Astrocyte (in vitro differentiated cells and primary cell): ENCODE measurements at regions not wholly inside any gene's neighbourhood (a gene's known extent, or its start where the extent isn't known, plus 50 kb on each side); places are given as distances from the start of the nearest gene placed in this dataset.

Source experiments
- DNase-seq: peaks from one replicate; pipeline ENCODE4 v3.0.0-alpha.2; 2010; ENCODE audit warnings: low read depth
- FAIRE-seq: peaks from 2 replicates; lab custom pipeline; 2011; peaks lifted over from hg19 to GRCh38; lab: Jason Lieb, UNC
- H2AFZ ChIP-seq: 2 replicates; pipeline ENCODE4 v1.6.0; 2012; ENCODE audit warnings: low read depth, low read length, inconsistent platforms
- H3K27ac ChIP-seq: 2 replicates; pipeline ENCODE4 v1.5.1; 2011; ENCODE audit warnings: low read depth, low read length, inconsistent platforms
- H3K27me3 ChIP-seq: 2 replicates; pipeline ENCODE4 v1.6.0; 2011; ENCODE audit warnings: low read length, inconsistent platforms; ENCODE audit not compliant: insufficient read depth
- H3K36me3 ChIP-seq: 2 replicates; pipeline ENCODE4 v1.5.1; 2011; ENCODE audit warnings: low read length, inconsistent platforms; ENCODE audit not compliant: insufficient read depth
- H3K4me1 ChIP-seq: 2 replicates; pipeline ENCODE4 v1.5.1; 2011; ENCODE audit warnings: low read length, inconsistent platforms; ENCODE audit not compliant: insufficient read depth
- H3K4me2 ChIP-seq: 2 replicates; pipeline ENCODE4 v1.6.0; 2012; ENCODE audit warnings: low read length, inconsistent platforms
- H3K4me3 ChIP-seq: 2 replicates; pipeline ENCODE4 v1.5.1; 2011; ENCODE audit warnings: low read depth, mild to moderate bottlenecking, low read length, inconsistent platforms; ENCODE audit not compliant: insufficient read depth
- H3K79me2 ChIP-seq: 2 replicates; pipeline ENCODE4 v1.6.0; 2012; ENCODE audit warnings: mild to moderate bottlenecking, low read length, inconsistent platforms; ENCODE audit not compliant: insufficient read depth
- H3K9ac ChIP-seq: 2 replicates; pipeline ENCODE4 v1.6.0; 2012; ENCODE audit warnings: mild to moderate bottlenecking, low read length, inconsistent platforms
- H3K9me3 ChIP-seq: 2 replicates; pipeline ENCODE4 v1.5.1; 2012; ENCODE audit warnings: low read depth, mild to moderate bottlenecking, low read length, inconsistent platforms; ENCODE audit not compliant: insufficient read depth
- H4K20me1 ChIP-seq: 2 replicates; pipeline ENCODE4 v1.6.0; 2012; ENCODE audit warnings: low read length, inconsistent platforms; ENCODE audit not compliant: insufficient read depth
- H3K27ac Mint-ChIP-seq: one replicate; pipeline ENCODE4 v1.8.0; 2021; ENCODE audit warnings: mild to moderate bottlenecking, mixed read lengths; ENCODE audit not compliant: unreplicated experiment
- H3K27me3 Mint-ChIP-seq: one replicate; pipeline ENCODE4 v1.8.0; 2021; ENCODE audit warnings: low read depth, mixed read lengths; ENCODE audit not compliant: unreplicated experiment
- H3K36me3 Mint-ChIP-seq: one replicate; pipeline ENCODE4 v1.8.0; 2021; ENCODE audit warnings: low read depth, mixed read lengths; ENCODE audit not compliant: unreplicated experiment
- H3K4me1 Mint-ChIP-seq: one replicate; pipeline ENCODE4 v1.8.0; 2021; ENCODE audit warnings: low read depth, mixed read lengths; ENCODE audit not compliant: unreplicated experiment
- H3K4me3 Mint-ChIP-seq: one replicate; pipeline ENCODE4 v1.8.0; 2021; ENCODE audit warnings: mild to moderate bottlenecking, moderate library complexity, mixed read lengths; ENCODE audit not compliant: unreplicated experiment
- H3K9me3 Mint-ChIP-seq: one replicate; pipeline ENCODE4 v1.8.0; 2021; ENCODE audit warnings: mild to moderate bottlenecking, mixed read lengths; ENCODE audit not compliant: unreplicated experiment
- CTCF ChIP-seq: IDR thresholded peaks from 2 replicates; pipeline ENCODE4 v1.5.1; 2011; ENCODE audit warnings: low read depth, mild to moderate bottlenecking, inconsistent platforms, low read length, moderate library complexity; ENCODE audit not compliant: insufficient read depth
- EZH2 ChIP-seq: IDR thresholded peaks from 2 replicates; pipeline ENCODE4 v1.6.1; 2012; ENCODE audit warnings: mild to moderate bottlenecking, low read length, inconsistent platforms; ENCODE audit not compliant: insufficient read depth

GRCh38 chr4:81799371-81799770 is 327.7 kb upstream of the RASGEF1B start:
- Histone ChIP-seq H3K27me3 (no peaks in the 10 kb centered on the region), H3K4me2 (no peak overlapping the region), H3K27ac (no peak overlapping the region), H3K36me3 (no peaks in the 10 kb centered on the region), H3K79me2 (no peaks in the 10 kb centered on the region), H3K9me3 (peaks cover 2% of the 10 kb centered on the region), H3K4me1 (no peaks in the 10 kb centered on the region), H3K9ac (no peak overlapping the region), H4K20me1 (no peaks in the 10 kb centered on the region), H3K4me3 (no peak overlapping the region), H2AFZ (no peak overlapping the region)
- TF ChIP-seq CTCF (no peak), EZH2 (no peak)
- Mint-ChIP-seq H3K27me3 (peaks cover 9% of the 10 kb centered on the region), H3K4me1 (no peaks in the 10 kb centered on the region), H3K27ac (no peak overlapping the region), H3K4me3 (no peak overlapping the region), H3K9me3 (no peaks in the 10 kb centered on the region), H3K36me3 (no peaks in the 10 kb centered on the region)
- no peak for FAIRE-seq
- no peak for DNase-seq

- Histone ChIP-seq H3K4me1 (no peaks in the 10 kb centered on the region), H3K4me3 (no peak overlapping the region), H4K20me1 (no peaks in the 10 kb centered on the region), H3K79me2 (no peaks in the 10 kb centered on the region), H3K27ac (no peak overlapping the region), H3K36me3 (no peaks in the 10 kb centered on the region), H3K9me3 (peaks cover 2% of the 10 kb centered on the region), H3K4me2 (no peak overlapping the region), H3K9ac (no peak overlapping the region), H3K27me3 (no peaks in the 10 kb centered on the region), H2AFZ (no peak overlapping the region)
- Mint-ChIP-seq H3K4me1 (peaks cover 5% of the 10 kb centered on the region), H3K36me3 (no peaks in the 10 kb centered on the region), H3K4me3 (no peak overlapping the region), H3K27me3 (no peaks in the 10 kb centered on the region), H3K9me3 (no peaks in the 10 kb centered on the region), H3K27ac (no peak overlapping the region)
- no peak for TF ChIP-seq EZH2
- no peak for TF ChIP-seq CTCF
- DNase-seq, result no peak
- FAIRE-seq, result no peak
Observed at GRCh38 chr4:81796790-81797528, 325.3 kb upstream of the RASGEF1B start.

GRCh38 chr4:81792521-81792920 is 320.8 kb upstream of the RASGEF1B start:
- TF ChIP-seq EZH2 (no peak), CTCF (no peak)
- no peak overlapping the region for H3K4me3 Mint-ChIP-seq
- Histone ChIP-seq H3K27me3 (no peaks in the 10 kb centered on the region), H3K4me1 (no peaks in the 10 kb centered on the region), H4K20me1 (no peaks in the 10 kb centered on the region), H3K79me2 (no peaks in the 10 kb centered on the region), H3K36me3 (no peaks in the 10 kb centered on the region), H2AFZ (no peak overlapping the region), H3K4me2 (no peak overlapping the region), H3K4me3 (no peak overlapping the region), H3K27ac (no peak overlapping the region), H3K9ac (no peak overlapping the region), H3K9me3 (no peaks in the 10 kb centered on the region)
- DNase-seq, result no peak
- H3K27ac Mint-ChIP-seq, result no peak overlapping the region
- H3K4me1 Mint-ChIP-seq, result peaks cover 14% of the 10 kb centered on the region
- FAIRE-seq, result no peak
- no peaks in the 10 kb centered on the region for H3K36me3 Mint-ChIP-seq
- H3K27me3 Mint-ChIP-seq, result no peaks in the 10 kb centered on the region
- H3K9me3 Mint-ChIP-seq, result no peaks in the 10 kb centered on the region
